ENCODE measurements at regions not wholly inside any gene's neighbourhood (a gene's known extent, or its start where the extent isn't known, plus 50 kb on each side); places are given as distances from the start of the nearest gene placed in this dataset.
"Not testable (repeated sequence)": the region's sequence is repeated elsewhere in the genome, so short reads cannot be mapped to it uniquely, and the experiment has no call there.

DNA sequence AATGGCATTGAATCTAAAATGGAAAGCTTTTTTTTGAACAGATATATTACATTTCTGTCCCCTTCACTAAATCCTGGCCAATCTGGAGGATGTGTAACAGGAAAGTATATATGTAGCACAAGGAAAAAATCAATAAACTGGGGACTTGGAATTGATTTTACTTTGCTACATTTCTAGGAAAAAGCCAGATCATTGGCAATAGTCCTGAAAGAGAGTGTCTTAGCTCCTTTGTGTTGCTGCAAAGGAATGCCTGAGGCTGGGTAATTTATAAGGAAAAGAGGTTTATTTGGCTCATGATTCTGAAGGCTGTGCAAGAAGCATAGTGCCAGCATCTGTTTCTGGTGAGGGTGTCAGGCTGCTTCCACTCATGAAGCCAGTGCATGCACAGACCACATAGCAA is 574.9 kb downstream of the HTR1B start:
- no peak overlapping the region for H3K27ac ChIP-seq
- TF ChIP-seq, protein P1, sequence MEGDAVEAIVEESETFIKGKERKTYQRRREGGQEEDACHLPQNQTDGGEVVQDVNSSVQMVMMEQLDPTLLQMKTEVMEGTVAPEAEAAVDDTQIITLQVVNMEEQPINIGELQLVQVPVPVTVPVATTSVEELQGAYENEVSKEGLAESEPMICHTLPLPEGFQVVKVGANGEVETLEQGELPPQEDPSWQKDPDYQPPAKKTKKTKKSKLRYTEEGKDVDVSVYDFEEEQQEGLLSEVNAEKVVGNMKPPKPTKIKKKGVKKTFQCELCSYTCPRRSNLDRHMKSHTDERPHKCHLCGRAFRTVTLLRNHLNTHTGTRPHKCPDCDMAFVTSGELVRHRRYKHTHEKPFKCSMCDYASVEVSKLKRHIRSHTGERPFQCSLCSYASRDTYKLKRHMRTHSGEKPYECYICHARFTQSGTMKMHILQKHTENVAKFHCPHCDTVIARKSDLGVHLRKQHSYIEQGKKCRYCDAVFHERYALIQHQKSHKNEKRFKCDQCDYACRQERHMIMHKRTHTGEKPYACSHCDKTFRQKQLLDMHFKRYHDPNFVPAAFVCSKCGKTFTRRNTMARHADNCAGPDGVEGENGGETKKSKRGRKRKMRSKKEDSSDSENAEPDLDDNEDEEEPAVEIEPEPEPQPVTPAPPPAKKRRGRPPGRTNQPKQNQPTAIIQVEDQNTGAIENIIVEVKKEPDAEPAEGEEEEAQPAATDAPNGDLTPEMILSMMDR (IDR thresholded peaks at IDR 0.05), result no peak
- no peak for DNase-seq (ENCODE audit: low spot score)
- H3K4me3 ChIP-seq, result no peak overlapping the region

DNA sequence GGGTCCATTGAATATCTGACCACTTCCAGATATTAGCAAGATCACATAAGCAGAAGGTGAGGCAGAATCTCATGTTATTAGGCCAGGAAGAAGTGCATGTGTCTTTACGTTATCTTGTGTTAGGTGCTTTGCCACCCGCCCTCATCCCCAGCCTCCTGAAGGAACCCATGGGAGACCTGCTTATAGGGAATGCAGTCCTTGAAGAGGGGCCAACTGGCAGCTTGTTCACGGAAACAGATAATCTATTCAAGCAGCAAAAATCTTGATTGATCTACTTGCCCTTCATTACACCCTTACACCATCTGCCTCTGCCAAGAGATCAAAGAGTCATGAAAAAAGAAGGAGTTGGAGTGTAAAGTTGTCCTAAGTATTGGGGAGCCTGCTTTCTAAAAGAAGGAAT is 576.4 kb downstream of the HTR1B start:
- TF ChIP-seq, protein P1 (IDR thresholded peaks at IDR 0.05), result no peak
- Histone ChIP-seq H3K27ac (no peak overlapping the region), H3K4me3 (no peak overlapping the region)
- no peak for DNase-seq (ENCODE audit: low spot score)

DNA sequence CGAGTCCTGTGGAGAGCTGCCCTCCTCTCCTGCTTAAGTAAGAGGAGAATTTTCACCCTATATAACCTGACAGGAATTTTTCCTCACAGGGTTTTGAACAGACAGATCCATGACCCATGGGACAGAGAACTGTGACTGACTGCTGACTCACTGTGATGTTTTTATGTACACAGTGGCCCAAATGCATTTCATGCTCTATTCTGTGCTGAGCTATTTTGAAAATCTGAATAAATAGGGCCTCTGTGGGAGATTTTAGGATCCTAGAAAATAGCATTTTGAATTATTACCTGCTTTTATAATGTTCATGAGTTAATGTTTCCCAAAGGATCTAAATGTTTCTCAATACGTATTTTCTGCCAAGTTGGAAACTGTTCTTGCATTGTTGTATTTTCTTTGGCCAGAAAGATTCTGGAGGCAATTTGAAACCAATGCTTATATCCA is 577.4 kb downstream of the HTR1B start:
- TF ChIP-seq, protein P1 (IDR thresholded peaks at IDR 0.05), result no peak
- DNase-seq (ENCODE audit: low spot score), result no peak
- H3K4me3 ChIP-seq, result no peak overlapping the region
- H3K27ac ChIP-seq, result peak overlapping the region; percentile 37 to 57

DNA sequence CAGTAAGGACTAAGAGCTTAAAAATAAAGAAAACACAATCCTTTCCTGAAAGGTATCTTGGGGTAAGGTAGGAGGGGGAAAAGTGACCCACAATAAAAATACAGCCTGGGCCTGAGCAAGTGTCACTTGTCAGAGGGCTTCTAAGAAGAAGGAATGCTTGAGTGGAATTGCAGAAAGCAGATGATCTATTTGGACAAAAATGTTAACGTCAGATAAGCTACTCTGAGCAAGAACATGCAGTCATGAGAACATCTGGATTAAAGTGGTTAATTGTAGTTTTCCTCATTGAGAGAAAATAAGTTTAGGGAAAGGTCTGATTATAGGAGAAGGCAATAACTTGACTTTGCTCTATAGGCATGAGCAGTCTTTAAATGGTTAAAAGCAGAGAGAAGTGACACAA is 581.9 kb downstream of the HTR1B start:
- Histone ChIP-seq H3K27ac (no peak overlapping the region), H3K4me3 (no peak overlapping the region)
- DNase-seq (ENCODE audit: low spot score), result no peak
- TF ChIP-seq, protein P1 (IDR thresholded peaks at IDR 0.05), result no peak

DNA sequence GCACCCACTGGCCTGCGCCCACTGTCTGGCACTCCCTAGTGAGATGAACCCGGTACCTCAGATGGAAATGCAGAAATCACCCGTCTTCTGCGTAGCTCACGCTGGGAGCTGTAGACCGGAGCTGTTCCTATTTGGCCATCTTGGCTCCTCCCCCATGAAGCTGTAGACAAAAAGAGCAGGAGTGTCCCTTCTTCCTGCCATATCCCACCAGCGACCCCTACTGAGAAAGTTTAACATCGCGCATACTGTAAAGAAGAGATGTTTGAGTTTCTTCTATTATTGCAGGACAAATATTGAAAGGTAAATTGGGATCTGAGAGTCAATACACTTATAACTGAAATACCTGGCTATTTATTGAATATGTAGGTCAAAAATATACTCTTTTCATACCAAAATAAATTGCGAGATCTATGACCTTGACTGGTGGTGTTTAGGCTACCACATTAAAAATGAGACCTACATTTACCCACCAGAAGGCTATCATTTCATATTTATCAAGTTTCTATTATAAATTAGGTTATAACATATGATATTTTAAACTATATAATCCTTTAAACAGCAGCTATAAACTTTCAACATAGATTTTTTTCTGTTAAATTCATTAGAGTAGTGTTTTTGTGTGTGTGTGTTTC is 586.3 kb downstream of the HTR1B start:
- Histone ChIP-seq H3K4me3 (no peak overlapping the region), H3K27ac (no peak overlapping the region)
- TF ChIP-seq, protein P1 (IDR thresholded peaks at IDR 0.05), result no peak
- no peak for DNase-seq (ENCODE audit: low spot score)

DNA sequence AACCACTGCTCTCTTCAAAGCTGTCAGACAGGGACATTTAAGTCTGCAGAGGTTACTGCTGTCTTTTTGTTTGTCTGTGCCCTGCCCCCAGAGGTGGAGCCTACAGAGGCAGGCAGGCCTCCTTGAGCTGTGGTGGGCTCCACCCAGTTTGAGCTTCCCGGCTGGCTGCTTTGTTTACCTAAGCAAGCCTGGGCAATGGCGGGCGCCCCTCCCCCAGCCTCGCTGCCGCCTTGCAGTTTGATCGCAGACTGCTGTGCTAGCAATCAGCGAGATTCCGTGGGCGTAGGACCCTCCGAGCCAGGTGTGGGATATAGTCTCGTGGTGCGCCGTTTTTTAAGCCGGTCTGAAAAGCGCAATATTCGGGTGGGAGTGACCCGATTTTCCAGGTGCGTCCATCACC is 586.9 kb downstream of the HTR1B start:
- H3K4me3 ChIP-seq; DNase-seq (ENCODE audit: low spot score); H3K27ac ChIP-seq: not testable (repeated sequence)

DNA sequence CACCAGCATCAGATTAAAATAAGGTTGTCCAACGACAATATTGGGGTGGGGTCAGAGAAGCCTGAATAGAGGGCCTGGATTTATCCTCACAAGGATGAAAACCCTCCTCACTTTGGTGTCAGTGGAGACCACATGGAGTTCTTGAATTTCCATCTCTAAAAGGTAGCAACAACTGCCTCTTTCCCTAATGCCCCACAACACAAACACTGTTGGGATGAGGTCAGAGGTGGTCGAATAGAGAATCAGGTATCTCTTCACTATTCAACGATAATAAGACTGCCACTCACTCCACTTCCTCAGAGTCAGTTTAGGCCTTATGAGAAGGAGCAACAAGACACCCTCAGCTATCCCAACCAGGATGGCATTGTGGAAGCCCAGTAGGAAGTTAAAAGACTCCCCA is 596.1 kb downstream of the HTR1B start:
- DNase-seq (ENCODE audit: low spot score), result no peak
- no peak overlapping the region for H3K27ac ChIP-seq
- TF ChIP-seq, protein P1 (IDR thresholded peaks at IDR 0.05), result no peak

More for the DNA sequence above, 596.1 kb downstream of the HTR1B start:
- H3K4me3 ChIP-seq, result no peak overlapping the region
